HCT116 (cell line): ENCODE measurements at regions not wholly inside any gene's neighbourhood (a gene's known extent, or its start where the extent isn't known, plus 50 kb on each side); places are given as distances from the start of the nearest gene placed in this dataset.

Source experiments
- ATAC-seq: fragments of 200-7000 bp; cut with Tn5 transposase; 2 replicates; pipeline ENCODE4 v1.9.1; 2020; ENCODE audit warnings: mild to moderate bottlenecking, moderate library complexity
- BruUV-seq: library from RNA; stranded (reverse); fragments of 400-500 nt; replicated peaks from 2 replicates; lab custom pipeline; 2021; lab: Mats Ljungman, UMichigan
- CTCF ChIA-PET: fragments of 300-600 bp; sonication (Branson Sonifier 250); formaldehyde crosslinking; loops from one replicate; lab custom pipeline; 2021; ENCODE audit warnings: antibody characterized with exemption; lab: Charles Lee
- POLR2A ChIA-PET: fragments of 300-600, 350-600 bp; sonication (Branson Sonifier 250); formaldehyde crosslinking; loops from one replicate; lab custom pipeline; 2021; ENCODE audit warnings: antibody characterized with exemption; lab: Charles Lee
- RAD21 ChIA-PET, 2 experiments: fragments of 300-600 bp; sonication (Branson Sonifier 250); formaldehyde crosslinking; loops; one replicate each; lab custom pipeline; 2023; ENCODE audit warnings: low total read pairs in 2 of 2; ENCODE audit not compliant: uncharacterized antibody in 2 of 2, unreplicated experiment in 2 of 2, low non-redundant PET in 1 of 2; lab: Charles Lee
- DNase-seq: peaks from one replicate; pipeline ENCODE4 v3.0.0-alpha.2; 2010; ENCODE audit warnings: low read depth, low spot score
- H2AFZ ChIP-seq: fragments of 200-600 bp; shearing (Covaris generic), sonication (generic); 2 replicates; pipeline ENCODE4 v1.6.1; 2017; ENCODE audit warnings: low read depth, mixed run types, mixed read lengths, antibody characterized with exemption, low read length; ENCODE audit not compliant: poor library complexity, severe bottlenecking
- H3K27ac ChIP-seq: 2 replicates; pipeline ENCODE4 v1.5.1; 2012; ENCODE audit warnings: low read depth, low read length
- H3K27me3 ChIP-seq: fragments of 200-600 bp; sonication (generic); 2 replicates; pipeline ENCODE4 v1.6.1; 2016; ENCODE audit warnings: mixed run types, low read length, mixed read lengths; ENCODE audit not compliant: insufficient read depth
- H3K36me3 ChIP-seq, 2 experiments: fragments of 200-500 bp in 1 of 2; fragments of 200-600 bp in 1 of 2; sonication (Bioruptor generic) in 1 of 2; sonication (generic) in 1 of 2; 2 replicates each; pipeline versions ENCODE4 v1.5.1 to v1.6.1; 2014 to 2016; ENCODE audit warnings: low read length in 2 of 2, inconsistent platforms in 1 of 2, mixed read lengths in 1 of 2, mixed run types in 1 of 2; ENCODE audit not compliant: insufficient read depth in 2 of 2, control insufficient read depth in 1 of 2
- H3K4me1 ChIP-seq, 2 experiments: fragments of 200-600 bp in 1 of 2; sonication (generic) in 1 of 2; 2 replicates each; pipeline versions ENCODE4 v1.5.1 to v1.6.1; 2012 to 2017; ENCODE audit warnings: low read length in 2 of 2, inconsistent platforms in 1 of 2, mild to moderate bottlenecking in 1 of 2, mixed read lengths in 1 of 2, mixed run types in 1 of 2, moderate library complexity in 1 of 2; ENCODE audit not compliant: insufficient read depth in 2 of 2, control insufficient read depth in 1 of 2
- H3K4me2 ChIP-seq: fragments of 200-600 bp; sonication (generic); 2 replicates; pipeline ENCODE4 v1.6.1; 2017; ENCODE audit warnings: mixed run types, low read length, mixed read lengths
- H3K4me3 ChIP-seq, 2 experiments: fragments of 200-600 bp in 1 of 2; sonication (generic) in 1 of 2; replicated peaks in 1 of 2; 2 replicates each; pipeline ENCODE4 v1.5.1; 2011 to 2016; ENCODE audit warnings: low read length in 2 of 2, control low read depth in 1 of 2, low read depth in 1 of 2, mild to moderate bottlenecking in 1 of 2, mixed read lengths in 1 of 2, mixed run types in 1 of 2
- H3K79me2 ChIP-seq: fragments of 200-600 bp; sonication (generic); 2 replicates; pipeline ENCODE4 v1.6.1; 2017; ENCODE audit warnings: mild to moderate bottlenecking, mixed run types, low read length, moderate library complexity, mixed read lengths; ENCODE audit not compliant: insufficient read depth
- H3K9ac ChIP-seq: fragments of 200-600 bp; sonication (generic); 2 replicates; pipeline ENCODE4 v1.6.1; 2016; ENCODE audit warnings: low read length, mixed read lengths
- H3K9me2 ChIP-seq: fragments of 200-600 bp; sonication (generic), shearing (Covaris generic); 2 replicates; pipeline ENCODE4 v1.6.1; 2017; ENCODE audit warnings: mixed run types, mild to moderate bottlenecking, moderate library complexity; ENCODE audit not compliant: insufficient read depth
- H3K9me3 ChIP-seq, 2 experiments: fragments of 200-500 bp in 1 of 2; fragments of 200-600 bp in 1 of 2; sonication (Bioruptor generic) in 1 of 2; sonication (generic) in 1 of 2; 2 replicates each; pipeline ENCODE4 v1.6.1; 2014 to 2017; ENCODE audit warnings: low read length in 2 of 2, mixed read lengths in 2 of 2, inconsistent platforms in 1 of 2, low read depth in 1 of 2, mild to moderate bottlenecking in 1 of 2, mixed run types in 1 of 2, moderate library complexity in 1 of 2; ENCODE audit not compliant: control insufficient read depth in 1 of 2, insufficient read depth in 1 of 2
- H4K20me1 ChIP-seq: fragments of 200-600 bp; sonication (generic), shearing (Covaris generic); 2 replicates; pipeline ENCODE4 v1.6.1; 2017; ENCODE audit warnings: mixed run types, mild to moderate bottlenecking, moderate library complexity; ENCODE audit not compliant: insufficient read depth
- CBX3 ChIP-seq: IDR thresholded peaks from 2 replicates; pipeline ENCODE4 v1.6.1; 2012; ENCODE audit warnings: low read depth
- CEBPB ChIP-seq: IDR thresholded peaks from 2 replicates; pipeline ENCODE4 v1.6.1; 2012; ENCODE audit warnings: low read depth
- CTCF ChIP-seq, 3 experiments: fragments of 200-600 bp in 1 of 3; sonication (generic) in 1 of 3; IDR thresholded peaks in 2 of 3; conservative IDR thresholded peaks in 1 of 3; 2 replicates each; pipeline ENCODE4 v1.5.1; 2012 to 2017; ENCODE audit warnings: low read depth in 2 of 3, low read length in 2 of 3, antibody characterized with exemption in 1 of 3, borderline replicate concordance in 1 of 3, control low read depth in 1 of 3, mild to moderate bottlenecking in 1 of 3, mixed read lengths in 1 of 3, mixed run types in 1 of 3, moderate library complexity in 1 of 3; ENCODE audit not compliant: insufficient read depth in 1 of 3
- ELF1 ChIP-seq: IDR thresholded peaks from 2 replicates; pipeline ENCODE4 v1.6.1; 2012; ENCODE audit warnings: low read depth, borderline replicate concordance
- EZH2phosphoT487 ChIP-seq: fragments of 200-600 bp; IDR thresholded peaks from 2 replicates; pipeline ENCODE4 v1.6.1; 2018; ENCODE audit warnings: antibody characterized with exemption, borderline replicate concordance
- FOSL1 ChIP-seq: IDR thresholded peaks from 2 replicates; pipeline ENCODE4 v1.6.1; 2012; ENCODE audit warnings: low read depth
- POLR2A ChIP-seq: IDR thresholded peaks from 2 replicates; pipeline ENCODE4 v1.7.0; 2011; ENCODE audit warnings: borderline replicate concordance; ENCODE audit not compliant: insufficient read depth, insufficient read length; ENCODE audit errors: extremely low read depth
- POLR2AphosphoS5 ChIP-seq: IDR thresholded peaks from 2 replicates; pipeline ENCODE4 v1.6.1; 2011; ENCODE audit warnings: mild to moderate bottlenecking, low read depth, low read length, moderate library complexity
- SP1 ChIP-seq: IDR thresholded peaks from 2 replicates; pipeline ENCODE4 v1.6.1; 2012; ENCODE audit warnings: low read depth
- TCF7L2 ChIP-seq: IDR thresholded peaks from 2 replicates; pipeline ENCODE4 v1.7.0; 2011; ENCODE audit warnings: borderline replicate concordance, inconsistent platforms; ENCODE audit not compliant: insufficient read depth, insufficient read length; ENCODE audit errors: extremely low read depth
- YY1 ChIP-seq: IDR thresholded peaks from 2 replicates; pipeline ENCODE4 v1.6.1; 2011; ENCODE audit warnings: low read length, low read depth, moderate library complexity, mild to moderate bottlenecking; ENCODE audit not compliant: insufficient replicate concordance; ENCODE audit errors: extremely low read depth
- ZFX ChIP-seq: fragments of 450-650 bp; IDR thresholded peaks from 2 replicates; pipeline ENCODE4 v1.6.1; 2017
- intact Hi-C: fragments of 100-400 bp; cut with micrococcal nuclease; formaldehyde crosslinking; loops from 2 replicates; pipeline ENCODE4 v1.10.0; 2022
- TF ChIP-seq, protein P1 (sequence below): IDR thresholded peaks from 2 replicates; pipeline ENCODE4 v1.6.1; 2011; ENCODE audit warnings: mild to moderate bottlenecking, low read length, moderate library complexity; ENCODE audit not compliant: insufficient replicate concordance; ENCODE audit errors: extremely low read depth
- TF ChIP-seq, protein P2 (sequence below): IDR thresholded peaks from 2 replicates; pipeline ENCODE4 v1.6.1; 2012

DNA sequence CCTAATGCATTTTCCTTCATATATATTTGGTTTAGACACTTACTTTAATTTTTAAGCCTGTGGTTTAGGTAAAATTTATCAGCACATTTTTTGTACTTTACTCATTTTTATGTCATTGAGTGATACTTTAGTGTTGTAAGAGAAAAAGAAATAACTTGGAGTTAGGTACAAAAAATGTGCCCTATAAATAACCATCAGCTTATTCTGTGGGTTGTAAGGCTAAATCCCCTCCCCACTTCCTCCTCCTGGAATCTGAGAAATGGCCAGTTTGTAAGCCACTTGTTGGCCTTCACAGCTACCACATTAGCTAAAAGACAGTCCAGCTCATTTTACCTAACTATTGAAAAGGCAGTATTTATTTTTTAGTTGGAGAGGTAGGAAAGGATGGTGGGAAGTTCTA lies 576.3 kb downstream of the PKHD1 start:
- no TSS peak for BruUV-seq
- H3K9me3 ChIP-seq: peaks cover 4% of the 10 kb centered on the region in 2 experiments; a peak in 2 of 4 replicates
- H3K4me3 ChIP-seq: no peak overlapping the region
- ChIA-PET RAD21 (no interaction called here), POLR2A (no interaction called here), CTCF (no interaction called here)
- H3K36me3 ChIP-seq: no peaks in the 10 kb centered on the region
- no peaks in the 10 kb centered on the region for H4K20me1 ChIP-seq
- TF ChIP-seq YY1: no peak
- no peak for TF ChIP-seq POLR2AphosphoS5
- no peak for TF ChIP-seq CEBPB
- no peak for TF ChIP-seq EZH2phosphoT487
- H3K4me2 ChIP-seq: no peak overlapping the region
- H3K27ac ChIP-seq: no peak overlapping the region
- no peaks in the 10 kb centered on the region for H3K9me2 ChIP-seq
- no peak overlapping the region for H2AFZ ChIP-seq
- no peaks in the 10 kb centered on the region for H3K27me3 ChIP-seq
- ATAC-seq (no peak), DNase-seq (no peak)
- no peak overlapping the region for H3K9ac ChIP-seq
- intact Hi-C loops: no loop called here
- no peaks in the 10 kb centered on the region for H3K4me1 ChIP-seq
- no peaks in the 10 kb centered on the region for H3K79me2 ChIP-seq

DNA sequence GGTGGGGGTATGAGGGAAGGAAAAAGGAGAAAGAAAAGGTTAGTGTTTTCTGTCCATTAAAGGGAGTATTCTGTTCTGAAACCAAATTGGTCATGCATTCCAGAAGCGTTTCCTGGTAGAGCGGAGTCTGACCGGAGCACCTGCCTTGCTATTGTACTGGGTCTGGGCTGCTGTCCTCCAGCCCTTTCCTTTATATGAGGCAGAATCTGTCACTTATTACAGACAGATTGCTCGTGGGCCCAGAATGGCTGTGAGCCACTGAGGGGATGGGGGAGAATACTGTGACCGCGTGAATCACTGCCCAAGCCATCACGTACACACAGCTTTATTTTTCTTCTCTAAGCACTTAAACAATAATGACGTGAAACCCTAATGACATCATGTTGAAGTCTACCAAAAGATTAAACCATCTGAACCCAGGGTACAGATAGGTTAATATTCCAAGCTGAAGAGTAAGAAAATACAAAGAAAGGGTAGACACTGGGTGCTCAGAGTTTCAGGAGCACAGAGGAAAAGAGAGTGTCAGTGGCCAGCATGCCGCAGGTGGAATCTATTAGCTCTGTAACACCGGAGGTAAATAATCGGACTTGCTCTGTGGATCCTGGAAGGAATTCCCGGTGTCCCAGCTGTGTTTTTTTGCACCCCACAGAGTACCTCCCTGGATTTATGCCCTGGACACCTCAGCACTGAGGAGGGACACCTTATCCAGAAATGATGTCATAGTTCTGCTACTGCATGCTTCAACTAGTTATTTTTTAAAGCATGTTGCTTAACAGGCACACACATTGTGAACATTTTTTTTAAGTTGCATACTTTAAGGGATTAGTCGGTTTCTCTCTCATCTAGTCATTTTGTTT lies 573.3 kb downstream of the PKHD1 start:
- no peak overlapping the region for H3K4me2 ChIP-seq
- no peak for DNase-seq
- no peaks in the 10 kb centered on the region for H3K79me2 ChIP-seq
- H2AFZ ChIP-seq: no peak overlapping the region
- no peaks in the 10 kb centered on the region for H4K20me1 ChIP-seq
- H3K27me3 ChIP-seq: no peaks in the 10 kb centered on the region
- POLR2A ChIA-PET: no interaction called here
- H3K4me1 ChIP-seq: no peaks in the 10 kb centered on the region
- H3K4me3 ChIP-seq: no peak overlapping the region
- BruUV-seq: no TSS peak
- no peaks in the 10 kb centered on the region for H3K9me2 ChIP-seq
- H3K9me3 ChIP-seq: peaks cover 9 to 10% of the 10 kb centered on the region in 2 experiments; a peak in 2 of 4 replicates
- no peak overlapping the region for H3K27ac ChIP-seq
- intact Hi-C loops: no loop called here
- H3K36me3 ChIP-seq: no peaks in the 10 kb centered on the region
- ATAC-seq: no peak
- CTCF ChIA-PET: no interaction called here
- RAD21 ChIA-PET: no interaction called here
- no peak overlapping the region for H3K9ac ChIP-seq
- TF ChIP-seq CTCF (IDR thresholded peaks at IDR 0.05 in 2 of 3, conservative IDR thresholded peaks at IDR 0.05 in 1 of 3; ENCODE audit: borderline replicate concordance in 1 of 3, insufficient read depth in 1 of 3, low read depth in 2 of 3, low read length in 2 of 3): no peak
- no peak for TF ChIP-seq SP1
- no peak for TF ChIP-seq POLR2A
- TF ChIP-seq TCF7L2: no peak
- TF ChIP-seq, protein P1, sequence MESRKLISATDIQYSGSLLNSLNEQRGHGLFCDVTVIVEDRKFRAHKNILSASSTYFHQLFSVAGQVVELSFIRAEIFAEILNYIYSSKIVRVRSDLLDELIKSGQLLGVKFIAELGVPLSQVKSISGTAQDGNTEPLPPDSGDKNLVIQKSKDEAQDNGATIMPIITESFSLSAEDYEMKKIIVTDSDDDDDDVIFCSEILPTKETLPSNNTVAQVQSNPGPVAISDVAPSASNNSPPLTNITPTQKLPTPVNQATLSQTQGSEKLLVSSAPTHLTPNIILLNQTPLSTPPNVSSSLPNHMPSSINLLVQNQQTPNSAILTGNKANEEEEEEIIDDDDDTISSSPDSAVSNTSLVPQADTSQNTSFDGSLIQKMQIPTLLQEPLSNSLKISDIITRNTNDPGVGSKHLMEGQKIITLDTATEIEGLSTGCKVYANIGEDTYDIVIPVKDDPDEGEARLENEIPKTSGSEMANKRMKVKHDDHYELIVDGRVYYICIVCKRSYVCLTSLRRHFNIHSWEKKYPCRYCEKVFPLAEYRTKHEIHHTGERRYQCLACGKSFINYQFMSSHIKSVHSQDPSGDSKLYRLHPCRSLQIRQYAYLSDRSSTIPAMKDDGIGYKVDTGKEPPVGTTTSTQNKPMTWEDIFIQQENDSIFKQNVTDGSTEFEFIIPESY: no peak
- TF ChIP-seq CBX3: no peak
- TF ChIP-seq, protein P2, sequence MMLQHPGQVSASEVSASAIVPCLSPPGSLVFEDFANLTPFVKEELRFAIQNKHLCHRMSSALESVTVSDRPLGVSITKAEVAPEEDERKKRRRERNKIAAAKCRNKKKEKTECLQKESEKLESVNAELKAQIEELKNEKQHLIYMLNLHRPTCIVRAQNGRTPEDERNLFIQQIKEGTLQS: no peak
- TF ChIP-seq ELF1: no peak
- TF ChIP-seq ZFX: no peak
- TF ChIP-seq FOSL1: no peak
- TF ChIP-seq YY1: no peak
